Dedifferentiated amniotic fluid mesenchymal stem cell (primary cell): ENCODE measurements at regions not wholly inside any gene's neighbourhood (a gene's known extent, or its start where the extent isn't known, plus 50 kb on each side); places are given as distances from the start of the nearest gene placed in this dataset.
"Not testable (repeated sequence)": the region's sequence is repeated elsewhere in the genome, so short reads cannot be mapped to it uniquely, and the experiment has no call there.

ENCODE experiments used
- DNase-seq: peaks from one replicate; pipeline ENCODE4 v3.0.0-alpha.2; 2016; ENCODE audit errors: extremely low spot score

- DNase-seq: no peak
Observed at GRCh38 chr6:21710216-21710615, 116.7 kb downstream of the SOX4 start.

DNA sequence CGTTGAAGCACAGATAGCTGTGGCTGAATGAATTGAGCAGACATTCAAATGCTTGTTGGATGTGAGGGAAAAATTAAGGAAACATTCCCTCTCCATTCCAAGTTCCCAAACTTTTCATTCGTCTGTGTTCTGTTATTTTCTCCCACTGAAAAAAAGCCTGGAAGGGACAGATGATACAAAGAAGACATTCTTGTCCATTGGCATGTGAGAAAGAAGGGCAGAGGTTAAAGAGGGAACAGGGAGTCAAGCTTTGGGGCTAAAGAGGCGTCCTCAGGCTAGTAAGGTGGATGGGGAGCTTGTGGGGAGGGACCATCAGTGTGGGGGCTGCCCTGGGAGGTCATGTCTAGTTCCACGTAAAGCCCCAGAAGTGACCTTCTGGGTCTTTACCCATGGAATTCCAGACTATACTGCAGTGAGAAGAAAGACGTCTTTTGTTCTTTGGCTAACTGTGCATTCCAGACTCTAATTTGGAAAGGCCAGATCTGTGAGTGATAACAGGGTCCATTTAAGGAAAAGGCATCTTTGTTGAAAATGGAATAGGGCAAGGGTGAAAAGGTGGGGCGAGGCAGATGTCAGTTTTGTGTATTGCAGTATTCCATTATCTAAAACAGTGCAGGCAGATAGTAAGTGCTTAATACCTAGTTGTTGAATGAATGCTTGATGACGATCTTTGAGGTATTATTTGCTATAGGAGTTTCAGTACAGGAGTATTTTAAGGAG lies 117.5 kb downstream of the SOX4 start:
- no peak for DNase-seq

DNA sequence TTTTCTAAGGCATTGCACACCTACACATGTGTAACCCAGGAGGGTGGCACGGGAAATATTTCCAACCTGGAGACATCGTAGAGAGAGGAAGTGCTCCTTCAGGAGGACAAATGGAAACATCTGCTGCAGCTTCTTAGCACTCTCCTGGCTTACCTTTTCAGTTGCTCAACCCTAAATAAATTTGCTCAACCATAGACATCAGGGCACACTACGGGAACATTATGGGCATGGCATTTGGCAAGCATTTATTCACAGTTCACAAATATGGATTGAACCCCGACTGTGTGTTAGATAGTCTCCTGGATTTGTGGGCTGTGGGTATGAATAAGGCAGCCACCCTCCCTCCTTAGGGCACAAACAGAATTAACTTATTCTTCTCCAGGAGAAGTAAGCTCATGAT lies 118.7 kb downstream of the SOX4 start:
- DNase-seq: no peak

GRCh38 chr6:21713481-21713880 lies 119.9 kb downstream of the SOX4 start:
- no peak for DNase-seq

DNA sequence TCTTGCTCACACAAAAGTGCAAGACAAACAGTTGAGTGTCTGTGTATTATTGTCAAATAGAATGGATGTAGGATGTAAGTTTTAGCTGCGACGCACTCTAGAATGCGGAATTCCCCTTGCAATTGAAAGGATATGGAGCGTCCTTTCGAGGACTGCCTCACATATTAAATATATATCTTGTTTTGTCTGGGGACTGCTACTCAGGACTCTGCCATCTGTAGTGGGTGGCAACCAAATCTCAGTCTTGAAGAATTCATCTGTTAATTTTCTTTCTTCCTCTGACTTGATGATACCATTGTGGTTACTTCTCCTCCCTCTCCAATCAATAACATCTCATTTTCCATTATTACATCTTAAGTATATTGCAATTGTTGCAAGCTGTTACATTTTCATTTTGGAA lies 121.6 kb downstream of the SOX4 start:
- DNase-seq: no peak

DNA sequence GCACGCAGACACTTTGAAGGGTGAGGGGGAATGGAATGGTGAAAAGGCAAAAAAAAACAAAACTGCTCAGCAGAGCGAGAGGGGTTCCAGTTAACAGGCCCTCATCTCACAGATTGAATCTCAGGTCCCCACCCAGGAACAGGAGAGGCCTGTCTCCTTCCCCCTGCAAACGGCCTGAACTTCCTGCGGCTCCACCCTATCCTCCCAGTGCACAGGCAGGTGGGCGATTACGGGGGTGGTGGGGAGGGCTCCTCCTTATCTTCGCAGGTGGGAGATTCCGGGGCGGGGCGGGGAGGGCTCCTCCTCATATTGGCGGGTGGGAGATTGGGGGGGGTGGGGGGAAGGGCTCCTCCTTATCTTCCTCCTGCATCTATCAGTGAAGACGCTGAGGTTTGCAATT lies 129.0 kb downstream of the SOX4 start:
- no peak for DNase-seq

- DNase-seq: no peak
Observed at GRCh38 chr6:21726676-21727075, 133.1 kb downstream of the SOX4 start.

DNA sequence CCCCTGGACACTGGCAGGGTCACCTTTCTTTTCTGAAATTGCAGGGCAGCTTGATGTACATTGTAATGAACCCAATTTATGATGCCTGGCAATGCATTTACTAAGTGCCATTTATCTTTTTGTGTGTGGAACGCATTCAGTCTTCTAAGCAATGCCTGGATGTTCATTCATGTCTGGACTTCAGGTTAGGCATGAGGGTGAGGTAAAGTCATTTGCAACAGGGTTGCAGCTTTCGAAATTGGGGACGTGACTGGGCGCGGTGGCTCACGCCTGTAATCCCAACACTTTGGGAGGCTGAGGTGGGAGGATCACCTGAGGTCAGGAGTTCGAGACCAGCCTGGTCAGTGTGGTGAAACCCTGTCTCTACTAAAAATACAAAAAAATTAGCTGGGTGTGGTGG lies 134.6 kb downstream of the SOX4 start:
- DNase-seq: no peak

DNA sequence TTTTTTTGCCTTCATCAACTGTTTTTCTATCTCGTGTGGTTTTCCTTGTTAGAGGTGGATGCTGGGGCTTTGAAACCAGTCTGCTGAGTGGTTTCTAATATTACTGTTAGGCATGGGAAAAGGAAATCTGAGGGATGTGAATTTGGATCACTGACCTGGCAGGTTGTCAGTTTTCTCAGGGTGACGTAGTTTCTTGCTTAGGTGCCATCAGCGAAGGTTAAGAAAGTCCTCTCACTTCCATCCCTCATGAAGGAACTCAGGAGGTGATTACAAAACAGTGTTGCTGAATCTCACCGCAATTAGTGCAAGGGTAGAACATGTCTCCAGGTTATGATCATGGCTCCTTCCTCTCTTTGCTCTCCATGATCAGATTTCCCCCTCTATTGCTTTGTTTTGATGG lies 135.9 kb downstream of the SOX4 start:
- no peak for DNase-seq

DNA sequence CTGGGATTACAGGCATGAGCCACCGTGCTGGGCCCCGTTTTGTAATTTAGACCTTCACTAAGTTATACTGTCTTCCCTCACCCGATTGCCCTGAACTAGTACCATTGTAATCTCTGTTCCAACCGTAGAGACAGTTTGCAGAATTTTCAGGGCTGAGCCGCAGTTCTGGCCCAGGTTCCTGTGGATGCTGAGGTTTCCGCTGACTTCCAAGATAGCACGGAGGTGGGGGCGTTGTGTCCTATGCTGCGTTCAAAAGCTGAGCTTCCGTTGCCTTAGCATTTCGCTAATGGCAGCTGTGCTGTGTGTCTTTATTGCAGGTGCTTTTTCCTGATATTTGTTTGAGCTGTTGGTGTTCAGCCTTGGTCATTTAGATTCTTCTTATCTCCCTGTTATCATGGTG lies 137.0 kb downstream of the SOX4 start:
- no peak for DNase-seq

DNA sequence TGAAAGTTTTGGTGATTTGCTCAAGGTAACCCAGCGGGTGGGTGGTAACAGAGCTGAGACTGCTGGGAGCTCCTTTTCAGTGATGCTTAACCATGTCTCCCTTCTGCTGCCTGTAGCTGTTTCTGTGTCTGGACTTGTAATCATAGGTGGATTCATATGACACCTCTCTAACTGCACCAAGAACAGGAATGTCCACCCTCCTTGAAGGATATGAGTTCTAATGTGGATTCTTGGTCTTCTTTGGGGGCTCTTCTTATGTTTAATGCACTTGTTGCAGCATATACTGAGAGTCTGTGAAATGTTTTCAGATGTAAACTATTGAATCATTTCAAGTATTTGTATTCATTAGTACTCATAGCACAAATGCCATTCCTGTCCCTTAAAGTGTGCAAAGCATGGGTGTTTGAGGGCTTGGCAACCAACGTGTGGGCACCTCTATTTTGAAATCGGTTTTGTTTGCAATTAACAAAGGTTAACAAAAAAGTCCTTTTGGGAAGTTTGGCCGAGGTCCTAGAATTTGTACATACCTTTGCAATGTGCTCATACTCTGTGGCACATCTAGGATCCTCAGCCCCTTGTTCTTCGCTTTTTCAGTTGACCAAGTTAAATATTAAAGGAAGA lies 138.0 kb downstream of the SOX4 start:
- no peak for DNase-seq

- not testable (repeated sequence) for DNase-seq
Observed at GRCh38 chr6:21732032-21732730, 138.6 kb downstream of the SOX4 start.

- DNase-seq: no peak
Observed at GRCh38 chr6:21732731-21733130, 139.2 kb downstream of the SOX4 start.

- DNase-seq: no peak
Observed at GRCh38 chr6:21733311-21733710, 139.8 kb downstream of the SOX4 start.

GRCh38 chr6:21734204-21734603 lies 140.7 kb downstream of the SOX4 start:
- no peak for DNase-seq

DNA sequence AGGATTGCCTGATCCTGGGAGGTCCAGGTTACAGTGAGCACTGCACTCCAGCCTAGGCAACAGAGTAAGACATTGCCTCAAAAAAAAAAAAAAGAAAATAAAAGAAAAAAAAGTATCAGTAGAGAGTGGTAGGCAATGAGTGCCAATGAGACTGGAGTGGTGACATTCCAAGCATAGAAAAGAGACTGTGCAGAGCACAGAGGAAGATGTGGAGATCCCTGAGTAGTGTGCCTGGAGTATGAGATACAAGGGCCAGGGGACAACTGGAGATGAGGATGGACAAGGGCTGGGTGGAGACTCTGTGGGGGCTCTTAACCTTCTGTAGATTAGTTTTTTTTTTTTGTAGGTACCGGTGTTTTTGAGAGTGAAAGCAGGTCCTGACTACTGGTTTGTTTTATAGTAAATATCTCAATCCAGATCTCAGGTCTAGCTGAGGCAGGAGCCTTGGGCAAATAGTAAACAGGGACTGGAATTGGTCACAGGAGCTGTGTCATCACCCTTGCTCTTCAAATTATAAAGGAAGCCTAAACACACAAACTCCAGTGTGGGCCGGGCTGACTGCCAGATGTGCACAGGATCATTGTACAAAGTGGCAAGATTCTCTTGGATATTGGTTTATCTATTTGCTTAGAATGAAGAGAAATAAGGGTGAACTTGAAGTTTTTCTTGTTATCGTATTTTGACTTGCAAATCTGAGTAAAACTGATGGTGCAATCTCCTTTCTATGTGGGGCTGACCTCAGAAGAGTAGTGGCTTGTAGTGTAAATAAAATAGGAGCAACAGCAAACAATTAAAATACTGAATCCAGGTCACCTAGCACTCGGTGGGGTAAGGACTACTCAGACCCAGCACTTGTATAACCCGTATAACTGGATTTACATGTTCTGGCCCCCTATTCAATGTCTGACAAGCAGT lies 144.9 kb downstream of the SOX4 start:
- no peak for DNase-seq

DNA sequence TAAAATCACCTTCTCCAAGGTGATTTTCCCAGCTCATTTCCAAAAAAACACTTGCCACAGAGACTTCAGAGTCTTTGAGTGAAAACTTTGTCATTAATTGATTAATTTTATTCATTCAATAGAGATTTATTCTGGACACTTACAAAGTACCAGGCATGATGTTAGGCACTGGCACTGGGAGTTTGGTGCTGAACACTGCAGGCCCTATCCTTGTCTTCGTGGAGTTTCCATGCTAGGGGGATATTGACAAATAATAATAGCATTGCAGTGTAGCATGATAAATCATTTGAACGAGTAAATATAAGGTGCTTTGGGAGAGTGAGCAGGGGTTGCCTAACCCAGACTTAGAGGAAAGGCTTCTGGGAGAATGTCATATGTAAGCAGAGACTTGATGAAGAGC lies 145.7 kb downstream of the SOX4 start:
- DNase-seq: no peak

DNA sequence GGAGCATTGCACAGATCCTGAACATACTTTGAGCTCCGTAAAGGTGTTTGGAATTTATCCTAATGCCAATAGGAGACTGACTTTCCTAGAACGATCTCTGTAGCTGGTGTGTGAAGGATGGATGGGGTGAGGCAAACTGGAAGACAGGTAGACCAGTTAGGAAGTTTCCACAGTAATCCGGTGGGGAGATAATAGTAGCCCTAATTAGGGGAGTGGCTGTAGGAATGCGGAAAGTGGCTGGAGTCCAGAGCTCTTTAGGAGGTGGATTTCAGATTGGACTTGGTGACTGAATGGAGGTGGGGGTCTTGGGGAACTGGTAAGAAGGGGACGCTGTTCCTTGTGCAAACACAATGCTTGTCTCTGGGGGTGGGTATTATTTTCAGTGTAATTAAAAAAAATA lies 146.3 kb downstream of the SOX4 start:
- no peak for DNase-seq

DNA sequence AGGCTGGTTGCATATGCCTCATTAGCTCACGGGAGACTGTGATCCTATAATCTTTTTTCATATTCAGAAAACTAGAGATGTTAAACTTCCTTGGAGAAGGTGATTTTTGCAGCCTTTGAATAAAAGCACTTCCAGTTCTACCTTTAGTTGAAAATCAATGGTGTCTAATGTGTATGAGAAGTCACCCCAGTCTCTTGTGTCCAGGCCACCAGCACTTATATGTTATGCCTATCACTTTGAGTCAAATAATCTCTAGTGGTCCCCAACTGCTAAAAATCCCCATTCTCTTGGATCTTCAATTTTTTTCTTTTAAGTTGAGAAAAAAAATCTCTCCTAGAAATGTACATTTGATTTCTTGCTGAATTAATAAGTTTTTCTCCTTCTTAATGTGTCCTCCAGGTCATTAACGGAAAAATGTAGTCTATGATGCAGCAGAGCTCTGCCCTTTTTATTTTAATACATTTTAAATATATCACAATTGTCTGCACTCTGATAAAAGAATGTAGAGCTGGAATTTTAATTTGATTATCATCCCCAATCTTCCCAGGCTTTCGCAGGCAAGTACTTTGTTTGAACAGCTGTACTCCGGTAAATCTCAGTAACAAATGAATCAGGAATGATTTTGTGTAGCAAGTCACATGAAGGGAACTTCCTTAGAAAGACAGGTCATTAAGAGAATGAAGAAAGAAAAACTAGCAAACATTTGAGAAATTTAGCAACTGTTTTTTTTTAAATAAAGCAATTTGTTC lies 147.0 kb downstream of the SOX4 start:
- DNase-seq: peak; percentile 34

DNA sequence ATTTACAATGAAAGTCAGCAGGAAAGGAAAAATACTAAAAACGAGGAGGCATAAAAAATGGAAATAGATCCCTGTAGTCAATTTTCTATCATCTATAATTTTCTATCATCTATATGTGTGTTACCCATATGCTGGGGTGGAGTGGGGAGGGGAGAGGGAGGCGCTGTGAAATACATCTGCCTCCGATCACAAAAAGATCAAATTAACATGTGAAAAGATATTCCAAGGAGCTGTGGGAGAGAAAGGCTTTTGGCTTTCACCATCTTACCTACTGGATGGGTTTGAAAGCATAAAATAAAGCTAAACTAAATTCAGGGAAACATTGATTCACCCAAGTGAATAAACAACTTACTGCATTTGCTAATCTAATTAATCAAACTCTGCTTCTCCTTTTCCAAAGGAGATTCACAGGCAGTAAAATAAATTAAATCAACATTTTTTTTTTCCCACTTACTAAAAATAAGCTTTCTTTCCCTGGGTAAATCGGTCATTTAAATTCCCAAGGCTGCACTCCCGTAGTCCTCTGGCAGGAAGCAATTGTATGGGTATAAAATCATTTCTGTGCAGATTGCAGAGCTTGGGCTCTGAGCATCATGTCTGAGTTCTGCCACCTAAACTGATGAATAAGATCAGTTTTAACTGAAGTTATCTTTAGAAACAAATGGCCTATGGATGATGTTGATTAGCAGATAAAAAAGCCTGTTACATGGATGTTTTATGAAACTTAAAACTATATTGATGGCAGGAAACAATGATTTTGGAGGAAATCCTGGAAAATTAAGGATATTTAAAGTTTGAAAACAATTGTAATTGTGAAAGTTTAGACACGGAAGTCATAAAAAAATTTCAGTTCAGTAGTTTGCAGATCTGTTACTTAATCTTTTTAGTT lies 147.9 kb downstream of the SOX4 start:
- DNase-seq: no peak
